ENCODE measurements at regions not wholly inside any gene's neighbourhood (a gene's known extent, or its start where the extent isn't known, plus 50 kb on each side); places are given as distances from the start of the nearest gene placed in this dataset.
"Not testable (repeated sequence)": the region's sequence is repeated elsewhere in the genome, so short reads cannot be mapped to it uniquely, and the experiment has no call there.

GRCh38 chr16:14002416-14002990 lies 68.6 kb upstream of the MRTFB start:
- DNase-seq, result no peak
- intact Hi-C loops (cut with DNase I, micrococcal nuclease), result no loop called here
- ATAC-seq, result no peak

GRCh38 chr16:14003074-14003570 lies 68.0 kb upstream of the MRTFB start:
- peak; percentile 23 to 34 for DNase-seq
- peak; percentile 26 for ATAC-seq
- intact Hi-C loops (cut with DNase I, micrococcal nuclease), result no loop called here

- no peak for ATAC-seq
- DNase-seq, result no peak
- intact Hi-C loops (cut with DNase I, micrococcal nuclease), result no loop called here
Observed at GRCh38 chr16:14004031-14004728, 66.9 kb upstream of the MRTFB start.

GRCh38 chr16:14004729-14005315 lies 66.3 kb upstream of the MRTFB start:
- ATAC-seq, result no peak
- DNase-seq, result no peak
- intact Hi-C loops (cut with DNase I, micrococcal nuclease), result loop anchor here in 1 of 2 donors (5.0 kb wide), 1 partner anchor 132 kb away; no protein-coding TSS in a partner anchor

- DNase-seq (no peak), ATAC-seq (no peak)
- intact Hi-C loops (cut with DNase I, micrococcal nuclease), result loop anchor here in 1 of 2 donors (5.0 kb wide), 1 partner anchor 132 kb away; no protein-coding TSS in a partner anchor
Observed at GRCh38 chr16:14005335-14005734, 65.8 kb upstream of the MRTFB start.

GRCh38 chr16:14007450-14007849 lies 63.7 kb upstream of the MRTFB start:
- no peak for ATAC-seq
- intact Hi-C loops (cut with DNase I, micrococcal nuclease), result loop anchor here in 1 of 2 donors (5.0 kb wide), 1 partner anchor 130 kb away; no protein-coding TSS in a partner anchor
- DNase-seq, result no peak

- no peak for DNase-seq
Observed at GRCh38 chr16:14011001-14011400, 60.1 kb upstream of the MRTFB start.

GRCh38 chr16:14011846-14012245 lies 59.3 kb upstream of the MRTFB start:
- ATAC-seq (no peak), DNase-seq (no peak)
- intact Hi-C loops (cut with DNase I, micrococcal nuclease), result no loop called here

More at GRCh38 chr16:14011001-14011400, 60.1 kb upstream of the MRTFB start:
- intact Hi-C loops (cut with DNase I, micrococcal nuclease), result no loop called here
- ATAC-seq, result no peak

GRCh38 chr16:14013145-14013570 lies 58.0 kb upstream of the MRTFB start:
- ATAC-seq (no peak), DNase-seq (no peak)
- intact Hi-C loops (cut with DNase I, micrococcal nuclease), result no loop called here

GRCh38 chr16:14013571-14014283 lies 57.4 kb upstream of the MRTFB start:
- ATAC-seq (no peak), DNase-seq (no peak)
- intact Hi-C loops (cut with DNase I, micrococcal nuclease), result no loop called here

GRCh38 chr16:14014284-14014625 lies 56.9 kb upstream of the MRTFB start:
- DNase-seq (no peak), ATAC-seq (no peak)
- intact Hi-C loops (cut with DNase I, micrococcal nuclease), result no loop called here

GRCh38 chr16:14015033-14015432 lies 56.1 kb upstream of the MRTFB start:
- no peak for ATAC-seq
- no peak for DNase-seq
- intact Hi-C loops (cut with DNase I, micrococcal nuclease), result no loop called here

- intact Hi-C loops (cut with DNase I, micrococcal nuclease), result no loop called here
- no peak for DNase-seq
- no peak for ATAC-seq
Observed at GRCh38 chr16:14015461-14015860, 55.7 kb upstream of the MRTFB start.

- no peak for ATAC-seq
- intact Hi-C loops (cut with DNase I, micrococcal nuclease), result no loop called here
- no peak for DNase-seq
Observed at GRCh38 chr16:14015948-14016347, 55.2 kb upstream of the MRTFB start.

GRCh38 chr16:14016362-14016761 lies 54.8 kb upstream of the MRTFB start:
- ATAC-seq; intact Hi-C loops (cut with DNase I, micrococcal nuclease); DNase-seq: not testable (repeated sequence)

GRCh38 chr16:14017886-14018285 lies 53.2 kb upstream of the MRTFB start:
- DNase-seq (no peak), ATAC-seq (no peak)
- intact Hi-C loops (cut with DNase I, micrococcal nuclease), result no loop called here

- intact Hi-C loops (cut with DNase I, micrococcal nuclease), result no loop called here
- ATAC-seq (no peak), DNase-seq (no peak)
Observed at GRCh38 chr16:14018851-14019250, 52.3 kb upstream of the MRTFB start.

GRCh38 chr16:14020141-14020540 lies 51.0 kb upstream of the MRTFB start:
- DNase-seq, result no peak
- no peak for ATAC-seq
- intact Hi-C loops (cut with DNase I, micrococcal nuclease), result no loop called here
